H1 (cell line): ENCODE measurements at regions not wholly inside any gene's neighbourhood (a gene's known extent, or its start where the extent isn't known, plus 50 kb on each side); places are given as distances from the start of the nearest gene placed in this dataset.

Experiments
- CTCF ChIA-PET: fragments of 300-600 bp; sonication (Branson Sonifier 250); formaldehyde crosslinking; loops from one replicate; lab custom pipeline; 2021; ENCODE audit not compliant: partially characterized antibody; lab: Charles Lee
- POLR2A ChIA-PET: fragments of 300-600 bp; sonication (Branson Sonifier 250); formaldehyde crosslinking; loops from one replicate; lab custom pipeline; 2021; ENCODE audit warnings: inconsistent platforms; ENCODE audit not compliant: partially characterized antibody; lab: Charles Lee
- DNase-seq, 2 experiments: peaks; one replicate each; pipeline versions ENCODE4 v3.0.0 to v3.0.0-alpha.2; 2010 to 2022; ENCODE audit warnings: low spot score in 2 of 2, low read depth in 1 of 2, mixed read lengths in 1 of 2
- FAIRE-seq: peaks from 2 replicates; lab custom pipeline; 2011; peaks lifted over from hg19 to GRCh38; lab: Jason Lieb, UNC
- H2AFZ ChIP-seq: 2 replicates; pipeline ENCODE4 v1.8.1; 2012; ENCODE audit warnings: low read length, inconsistent platforms
- H2AK5ac ChIP-seq: 2 replicates; pipeline ENCODE4 v1.6.1; 2013; ENCODE audit warnings: low read depth, low read length
- H2BK120ac ChIP-seq: replicated peaks from 2 replicates; pipeline ENCODE3; 2013; ENCODE audit warnings: low read depth, low read length, inconsistent platforms
- H2BK12ac ChIP-seq: 2 replicates; pipeline ENCODE4 v1.6.1; 2013; ENCODE audit warnings: low read depth, low read length
- H2BK15ac ChIP-seq: 2 replicates; pipeline ENCODE4 v1.6.1; 2013; ENCODE audit warnings: low read length
- H2BK20ac ChIP-seq: 2 replicates; pipeline ENCODE4 v1.6.1; 2013; ENCODE audit warnings: low read length
- H2BK5ac ChIP-seq: 2 replicates; pipeline ENCODE4 v1.6.1; 2013; ENCODE audit warnings: low read depth, low read length
- H3K14ac ChIP-seq: 2 replicates; pipeline ENCODE4 v1.6.1; 2013; ENCODE audit warnings: inconsistent platforms; ENCODE audit not compliant: insufficient read length
- H3K18ac ChIP-seq: 2 replicates; pipeline ENCODE4 v1.6.1; 2013; ENCODE audit warnings: low read length; ENCODE audit errors: extremely low read depth
- H3K23ac ChIP-seq: 2 replicates; pipeline ENCODE4 v1.6.1; 2013; ENCODE audit warnings: inconsistent platforms; ENCODE audit not compliant: insufficient read length
- H3K23me2 ChIP-seq: 2 replicates; pipeline ENCODE4 v1.6.1; 2013; ENCODE audit warnings: low read depth, low read length
- H3K27ac ChIP-seq: 2 replicates; pipeline ENCODE4 v1.6.1; 2011; ENCODE audit warnings: low read depth, low read length, inconsistent platforms
- H3K27me3 ChIP-seq, 4 experiments: replicated peaks in 1 of 4; 1 replicate in 1 of 4; 2 replicates in 3 of 4; pipeline versions ENCODE4 v1.6.1 to v1.8.1; 2011 to 2013; ENCODE audit warnings: low read length in 3 of 4, mild to moderate bottlenecking in 3 of 4, inconsistent platforms in 2 of 4, mixed read lengths in 2 of 4, moderate library complexity in 1 of 4; ENCODE audit not compliant: control insufficient read depth in 3 of 4, insufficient read depth in 3 of 4; ENCODE audit errors: extremely low read depth in 1 of 4
- H3K36me3 ChIP-seq, 4 experiments: 2 replicates each; pipeline versions ENCODE4 v1.6.1 to v1.8.1; 2011 to 2013; ENCODE audit warnings: mild to moderate bottlenecking in 4 of 4, low read length in 3 of 4, moderate library complexity in 2 of 4, control low read depth in 1 of 4, inconsistent platforms in 1 of 4; ENCODE audit not compliant: insufficient read depth in 4 of 4, control insufficient read depth in 2 of 4
- H3K4ac ChIP-seq: replicated peaks from 2 replicates; pipeline ENCODE3; 2013; ENCODE audit warnings: low read length, low read depth, mixed read lengths, inconsistent platforms; ENCODE audit not compliant: insufficient read length
- H3K4me1 ChIP-seq, 4 experiments: replicated peaks in 1 of 4; 1 replicate in 1 of 4; 2 replicates in 3 of 4; pipeline versions ENCODE4 v1.6.1 to v1.8.1; 2011 to 2013; ENCODE audit warnings: low read length in 3 of 4, inconsistent platforms in 2 of 4, mixed read lengths in 1 of 4; ENCODE audit not compliant: insufficient read depth in 4 of 4, control insufficient read depth in 3 of 4
- H3K4me2 ChIP-seq, 2 experiments: 2 replicates each; pipeline versions ENCODE4 v1.6.1 to v1.8.1; 2011 to 2013; ENCODE audit warnings: low read depth in 2 of 2, low read length in 2 of 2, control low read depth in 1 of 2, inconsistent platforms in 1 of 2, mild to moderate bottlenecking in 1 of 2; ENCODE audit not compliant: insufficient read depth in 1 of 2
- H3K4me3 ChIP-seq, 4 experiments: fragments of 200-600, 300-600 bp in 1 of 4; sonication (generic), shearing (Covaris generic), sonication (Bioruptor Twin) in 1 of 4; 2 replicates each; pipeline versions ENCODE4 v1.5.1 to v1.8.1; 2011 to 2016; ENCODE audit warnings: low read length in 4 of 4, low read depth in 3 of 4, control low read depth in 2 of 4, inconsistent platforms in 2 of 4, mild to moderate bottlenecking in 2 of 4, mixed read lengths in 1 of 4, moderate library complexity in 1 of 4; ENCODE audit not compliant: insufficient read depth in 2 of 4; ENCODE audit errors: extremely low read depth in 1 of 4
- H3K56ac ChIP-seq: replicated peaks from 2 replicates; pipeline ENCODE3; 2013; ENCODE audit warnings: low read depth, mild to moderate bottlenecking, mixed read lengths, low read length, inconsistent platforms; ENCODE audit not compliant: insufficient read length
- H3K79me1 ChIP-seq: 2 replicates; pipeline ENCODE4 v1.6.1; 2013; ENCODE audit warnings: low read depth, low read length, control low read depth
- H3K79me2 ChIP-seq, 2 experiments: 2 replicates each; pipeline versions ENCODE4 v1.6.1 to v1.8.1; 2012 to 2013; ENCODE audit warnings: low read length in 2 of 2, mild to moderate bottlenecking in 2 of 2, inconsistent platforms in 1 of 2; ENCODE audit not compliant: insufficient read depth in 2 of 2, control insufficient read depth in 1 of 2
- H3K9ac ChIP-seq, 4 experiments: replicated peaks in 1 of 4; 1 replicate in 1 of 4; 2 replicates in 3 of 4; pipeline versions ENCODE4 v1.6.1 to v1.8.1; 2011 to 2013; ENCODE audit warnings: low read depth in 3 of 4, low read length in 3 of 4, control low read depth in 2 of 4, mild to moderate bottlenecking in 2 of 4, moderate library complexity in 2 of 4, inconsistent platforms in 1 of 4; ENCODE audit errors: extremely low read depth in 1 of 4
- H3K9me3 ChIP-seq, 2 experiments: 2 replicates each; pipeline versions ENCODE4 v1.6.1 to v1.8.1; 2012 to 2013; ENCODE audit warnings: mild to moderate bottlenecking in 2 of 2, moderate library complexity in 2 of 2, control low read depth in 1 of 2, inconsistent platforms in 1 of 2, low read depth in 1 of 2, low read length in 1 of 2, mixed read lengths in 1 of 2; ENCODE audit not compliant: insufficient read depth in 2 of 2
- H4K20me1 ChIP-seq, 2 experiments: replicated peaks in 1 of 2; 2 replicates each; pipeline versions ENCODE3 to v1.8.1; 2011 to 2013; ENCODE audit warnings: inconsistent platforms in 2 of 2, low read length in 2 of 2, mild to moderate bottlenecking in 1 of 2; ENCODE audit not compliant: insufficient read depth in 2 of 2, control insufficient read depth in 1 of 2
- H4K5ac ChIP-seq: 2 replicates; pipeline ENCODE4 v1.6.1; 2013; ENCODE audit warnings: low read length, low read depth, mixed read lengths, inconsistent platforms; ENCODE audit not compliant: insufficient read length
- H4K8ac ChIP-seq: 2 replicates; pipeline ENCODE4 v1.8.0; 2013; ENCODE audit warnings: mild to moderate bottlenecking, moderate library complexity, low read length, inconsistent platforms; ENCODE audit not compliant: insufficient read depth; ENCODE audit errors: extremely low read depth
- H4K91ac ChIP-seq: replicated peaks from 2 replicates; pipeline ENCODE3; 2013; ENCODE audit warnings: low read length, mixed read lengths, inconsistent platforms; ENCODE audit not compliant: insufficient read length
- ATF2 ChIP-seq: IDR thresholded peaks from 2 replicates; pipeline ENCODE4 v1.6.1; 2012; ENCODE audit warnings: low read length, inconsistent platforms
- CHD2 ChIP-seq: IDR thresholded peaks from 2 replicates; pipeline ENCODE4 v1.6.1; 2012; ENCODE audit warnings: low read length, improper control_type of control experiment
- CREB1 ChIP-seq: IDR thresholded peaks from 2 replicates; pipeline ENCODE4 v1.6.1; 2012; ENCODE audit warnings: inconsistent platforms
- JUN ChIP-seq: IDR thresholded peaks from 2 replicates; pipeline ENCODE4 v1.6.1; 2011; ENCODE audit warnings: low read depth, mild to moderate bottlenecking, improper control_type of control experiment, low read length
- JUND ChIP-seq: IDR thresholded peaks from 2 replicates; pipeline ENCODE4 v1.6.1; 2011; ENCODE audit warnings: mild to moderate bottlenecking, improper control_type of control experiment, low read length
- NRF1 ChIP-seq: IDR thresholded peaks from 2 replicates; pipeline ENCODE4 v1.6.1; 2011; ENCODE audit warnings: mild to moderate bottlenecking, low read depth, low read length, improper control_type of control experiment
- RBBP5 ChIP-seq: IDR thresholded peaks from 2 replicates; pipeline ENCODE4 v1.7.1; 2012; ENCODE audit warnings: low read depth, mild to moderate bottlenecking, inconsistent platforms, low read length, moderate library complexity, borderline replicate concordance
- SIN3A ChIP-seq, 2 experiments: IDR thresholded peaks in 1 of 2; conservative IDR thresholded peaks in 1 of 2; 2 replicates each; pipeline ENCODE4 v1.6.1; 2011 to 2012; ENCODE audit warnings: low read length in 2 of 2, improper control_type of control experiment in 1 of 2, low read depth in 1 of 2, mild to moderate bottlenecking in 1 of 2
- SIRT6 ChIP-seq: IDR thresholded peaks from one replicate; pipeline ENCODE4 v1.7.1; 2012; ENCODE audit warnings: low read length, inconsistent platforms
- SP4 ChIP-seq: IDR thresholded peaks from 2 replicates; pipeline ENCODE4 v1.6.1; 2012; ENCODE audit warnings: low read length, inconsistent platforms
- SRF ChIP-seq: IDR thresholded peaks from 2 replicates; pipeline ENCODE4 v1.6.1; 2011; ENCODE audit warnings: mild to moderate bottlenecking, low read depth, low read length, moderate library complexity
- TAF1 ChIP-seq: IDR thresholded peaks from 2 replicates; pipeline ENCODE4 v1.6.1; 2011; ENCODE audit warnings: mild to moderate bottlenecking, low read depth, low read length
- TBP ChIP-seq: IDR thresholded peaks from 2 replicates; pipeline ENCODE4 v1.6.1; 2011; ENCODE audit warnings: low read depth, low read length, improper control_type of control experiment
- TEAD4 ChIP-seq: IDR thresholded peaks from 2 replicates; pipeline ENCODE4 v1.6.1; 2012; ENCODE audit warnings: low read depth, low read length, inconsistent platforms, mixed read lengths
- WGBS, 2 experiments: shearing (Covaris generic) in 1 of 2; methylation state at CpG; one replicate each; pipeline versions ENCODE4 v1.1.6 to v1.1.7; 2013 to 2015; ENCODE audit warnings: low lambda C conversion rate in 2 of 2, mixed read lengths in 2 of 2, inconsistent platforms in 1 of 2, low coverage in 1 of 2, missing lambda C conversion rate in 1 of 2; ENCODE audit not compliant: insufficient replicate concordance in 2 of 2, insufficient coverage in 1 of 2, insufficient read length in 1 of 2; ENCODE audit errors: extremely low coverage in 1 of 2, missing lambda C conversion rate in 1 of 2; 5-methylcytosine and 5-hydroxymethylcytosine counted together

- FAIRE-seq (no peak), DNase-seq (no peak)
- no peak overlapping the region for H2BK5ac ChIP-seq
- H2BK12ac ChIP-seq, result no peak overlapping the region
- ChIA-PET POLR2A (no interaction called here), CTCF (interaction anchor here (1.3 to 1.8 kb wide), 2 partner anchors 34 to 167 kb away, joined by 3 to 5 read pairs; no protein-coding TSS in a partner anchor)
- no peak overlapping the region for H3K23ac ChIP-seq
- no peaks in the 10 kb centered on the region for H3K36me3 ChIP-seq
- H3K56ac ChIP-seq, result no peak overlapping the region
- no peak overlapping the region for H3K18ac ChIP-seq
- H3K4me2 ChIP-seq, result no peak overlapping the region
- H4K20me1 ChIP-seq, result peaks cover 0 to 11% of the 10 kb centered on the region in 2 experiments
- H3K9ac ChIP-seq, result no peak overlapping the region
- H3K79me2 ChIP-seq, result no peaks in the 10 kb centered on the region; a peak in 1 of 4 replicates
- no peak overlapping the region for H2AK5ac ChIP-seq
- H4K5ac ChIP-seq, result no peak overlapping the region
- peaks cover 11% of the 10 kb centered on the region for H3K23me2 ChIP-seq
- no peak overlapping the region for H2BK120ac ChIP-seq
- 90% methylated on average over 12 of the region's 13 CpGs; no CpG with 5 or more reads in 1 of the 2 experiments for WGBS, 2 experiments
- H2AFZ ChIP-seq, result no peak overlapping the region
- no peaks in the 10 kb centered on the region for H3K27me3 ChIP-seq
- H3K4me1 ChIP-seq, result no peaks in the 10 kb centered on the region
- H3K9me3 ChIP-seq, result peaks cover 4 to 20% of the 10 kb centered on the region in 2 experiments; a peak in 3 of 4 replicates
- H2BK20ac ChIP-seq, result no peak overlapping the region
- no peak overlapping the region for H3K4ac ChIP-seq
- H3K4me3 ChIP-seq, result no peak overlapping the region
- no peaks in the 10 kb centered on the region for H3K79me1 ChIP-seq
- no peak overlapping the region for H3K27ac ChIP-seq
- no peak overlapping the region for H2BK15ac ChIP-seq
- H3K14ac ChIP-seq, result no peak overlapping the region
- H4K91ac ChIP-seq, result no peak overlapping the region
- H4K8ac ChIP-seq, result no peak overlapping the region
- TF ChIP-seq TAF1, result no peak
- no peak for TF ChIP-seq CREB1
- TF ChIP-seq CHD2, result no peak
- TF ChIP-seq TBP, result no peak
- TF ChIP-seq JUND, result no peak
- no peak for TF ChIP-seq JUN
- no peak for TF ChIP-seq ATF2
- TF ChIP-seq RBBP5, result no peak
- TF ChIP-seq SP4, result no peak
- TF ChIP-seq TEAD4, result no peak
- no peak for TF ChIP-seq NRF1
- no peak for TF ChIP-seq SRF
- TF ChIP-seq SIN3A (conservative IDR thresholded peaks at IDR 0.05 in 1 of 2, IDR thresholded peaks at IDR 0.05 in 1 of 2; ENCODE audit: low read depth in 1 of 2, low read length in 2 of 2), result no peak
- no peak for TF ChIP-seq SIRT6
Measured at GRCh38 chr14:104522926-104523545, 56.5 kb upstream of the C14orf180 start.
